Smooth muscle cell (in vitro differentiated cells): ENCODE measurements at regions not wholly inside any gene's neighbourhood (a gene's known extent, or its start where the extent isn't known, plus 50 kb on each side); places are given as distances from the start of the nearest gene placed in this dataset.

ENCODE experiments used
- DNase-seq: peaks from one replicate; lab custom pipeline; 2025; ENCODE audit not compliant: unreplicated experiment; lab: John Stamatoyannopoulos, UW
- H2AFZ ChIP-seq: fragments of 200-600 bp; sonication (generic); 2 replicates; pipeline ENCODE4 v1.6.0; 2016; ENCODE audit warnings: antibody characterized with exemption, low read depth, mild to moderate bottlenecking
- H3F3A ChIP-seq: fragments of 200-600 bp; sonication (generic); 2 replicates; pipeline ENCODE4 v1.6.0; 2017; ENCODE audit warnings: antibody characterized with exemption, low read depth
- H3K27ac ChIP-seq: fragments of 200-600 bp; sonication (generic); 2 replicates; pipeline ENCODE4 v1.5.1; 2016; ENCODE audit warnings: low read depth, mild to moderate bottlenecking
- H3K27me3 ChIP-seq: fragments of 200-600 bp; sonication (generic); 2 replicates; pipeline ENCODE4 v1.6.1; 2016; ENCODE audit warnings: low read depth, mild to moderate bottlenecking
- H3K36me3 ChIP-seq: fragments of 200-600 bp; sonication (generic); 2 replicates; pipeline ENCODE4 v1.5.1; 2016; ENCODE audit warnings: low read depth
- H3K4me1 ChIP-seq: fragments of 200-600 bp; sonication (generic); 2 replicates; pipeline ENCODE4 v1.5.1; 2016; ENCODE audit warnings: low read depth
- H3K4me2 ChIP-seq: fragments of 200-600 bp; sonication (generic); 2 replicates; pipeline ENCODE4 v1.6.0; 2016; ENCODE audit warnings: mild to moderate bottlenecking
- H3K4me3 ChIP-seq: fragments of 200-600 bp; sonication (generic); 2 replicates; pipeline ENCODE4 v1.5.1; 2016; ENCODE audit warnings: mild to moderate bottlenecking
- H3K79me2 ChIP-seq: fragments of 200-600 bp; sonication (generic); 2 replicates; pipeline ENCODE4 v1.6.0; 2016; ENCODE audit warnings: low read depth, mild to moderate bottlenecking
- H3K9ac ChIP-seq: fragments of 200-600 bp; sonication (generic); 2 replicates; pipeline ENCODE4 v1.6.0; 2016; ENCODE audit warnings: low read depth
- H3K9me3 ChIP-seq: fragments of 200-600 bp; sonication (generic); replicated peaks from 2 replicates; pipeline ENCODE4 v1.5.1; 2016; ENCODE audit warnings: low read depth
- H4K20me1 ChIP-seq: fragments of 200-600 bp; sonication (generic); 2 replicates; pipeline ENCODE4 v1.6.0; 2016; ENCODE audit warnings: low read depth
- CTCF ChIP-seq: fragments of 200-600 bp; sonication (generic); IDR thresholded peaks from 2 replicates; pipeline ENCODE4 v1.5.1; 2017; ENCODE audit warnings: borderline replicate concordance, mild to moderate bottlenecking, antibody characterized with exemption; ENCODE audit not compliant: insufficient read depth, poor library complexity, severe bottlenecking
- WGBS: methylation state at CpG from one replicate; pipeline ENCODE4 v1.1.7; 2016; ENCODE audit warnings: low lambda C conversion rate; 5-methylcytosine and 5-hydroxymethylcytosine counted together

GRCh38 chr13:44088991-44089413 lies 209.3 kb downstream of the LACC1 start:
- no peak for TF ChIP-seq CTCF
- Histone ChIP-seq H4K20me1 (no peaks in the 10 kb centered on the region), H3K4me1 (peaks cover 5% of the 10 kb centered on the region), H3K79me2 (no peaks in the 10 kb centered on the region), H3K36me3 (no peaks in the 10 kb centered on the region), H3F3A (peaks cover 7% of the 10 kb centered on the region), H3K27ac (peak overlapping the region; percentile 46), H2AFZ (no peak overlapping the region), H3K4me3 (no peak overlapping the region), H3K9me3 (no peaks in the 10 kb centered on the region), H3K4me2 (no peak overlapping the region), H3K9ac (no peak overlapping the region), H3K27me3 (no peaks in the 10 kb centered on the region)
- DNase-seq: no peak
- 71% methylated on average over 4 of the region's 4 CpGs for WGBS

- no peaks in the 10 kb centered on the region for H4K20me1 ChIP-seq
- no peaks in the 10 kb centered on the region for H3K36me3 ChIP-seq
- no peaks in the 10 kb centered on the region for H3K9me3 ChIP-seq
- H3F3A ChIP-seq: peaks cover 7% of the 10 kb centered on the region
- no peaks in the 10 kb centered on the region for H3K79me2 ChIP-seq
- H3K4me2 ChIP-seq: no peak overlapping the region
- no peaks in the 10 kb centered on the region for H3K27me3 ChIP-seq
- no peak for TF ChIP-seq CTCF
- peak overlapping the region; percentile 46 for H3K27ac ChIP-seq
- no peak for DNase-seq
- WGBS: 81% methylated on average over 2 of the region's 2 CpGs
- no peak overlapping the region for H3K9ac ChIP-seq
- H3K4me3 ChIP-seq: no peak overlapping the region
- no peak overlapping the region for H2AFZ ChIP-seq
- H3K4me1 ChIP-seq: peaks cover 5% of the 10 kb centered on the region
Observed at GRCh38 chr13:44089452-44089851, 209.7 kb downstream of the LACC1 start.

GRCh38 chr13:44092078-44092970 lies 212.6 kb downstream of the LACC1 start:
- H3F3A ChIP-seq: peaks cover 7% of the 10 kb centered on the region
- TF ChIP-seq CTCF: no peak
- DNase-seq: no peak
- no peak overlapping the region for H3K4me3 ChIP-seq
- H3K9me3 ChIP-seq: no peaks in the 10 kb centered on the region
- no peak overlapping the region for H2AFZ ChIP-seq
- no peak overlapping the region for H3K9ac ChIP-seq
- H3K79me2 ChIP-seq: no peaks in the 10 kb centered on the region
- peak overlapping the region; percentile 37 for H3K27ac ChIP-seq
- H3K36me3 ChIP-seq: no peaks in the 10 kb centered on the region
- no peaks in the 10 kb centered on the region for H4K20me1 ChIP-seq
- WGBS: 69% methylated on average over 4 of the region's 4 CpGs
- H3K4me2 ChIP-seq: peak overlapping the region; percentile 13
- H3K27me3 ChIP-seq: no peaks in the 10 kb centered on the region
- peaks cover 5% of the 10 kb centered on the region for H3K4me1 ChIP-seq
